Endothelial cell of umbilical vein (primary cell): ENCODE measurements at regions not wholly inside any gene's neighbourhood (a gene's known extent, or its start where the extent isn't known, plus 50 kb on each side); places are given as distances from the start of the nearest gene placed in this dataset.

Source experiments
- BruUV-seq: library from RNA; stranded (reverse); fragments of 400-500 nt; replicated peaks from 2 replicates; lab custom pipeline; 2021; lab: Mats Ljungman, UMichigan
- CTCF ChIA-PET: fragments of 300-600, 350-600 bp; sonication (Branson Sonifier 250); formaldehyde crosslinking; loops from one replicate; lab custom pipeline; 2021; ENCODE audit warnings: antibody characterized with exemption, inconsistent platforms; lab: Charles Lee
- POLR2A ChIA-PET: fragments of 300-600, 350-600 bp; sonication (Branson Sonifier 250); formaldehyde crosslinking; loops from one replicate; lab custom pipeline; 2021; ENCODE audit warnings: antibody characterized with exemption, inconsistent platforms; lab: Charles Lee
- DNase-seq: peaks from one replicate; pipeline ENCODE4 v3.0.0-alpha.2; 2011; ENCODE audit warnings: low read depth, low spot score
- FAIRE-seq: peaks from 2 replicates; lab custom pipeline; 2011; peaks lifted over from hg19 to GRCh38; lab: Jason Lieb, UNC
- H2AFZ ChIP-seq: 2 replicates; pipeline ENCODE4 v1.6.0; 2012; ENCODE audit warnings: low read depth, low read length, control low read depth, inconsistent platforms
- H3K27ac ChIP-seq: 2 replicates; pipeline ENCODE4 v1.5.1; 2011; ENCODE audit warnings: low read depth, mild to moderate bottlenecking, control low read depth, low read length, moderate library complexity; ENCODE audit not compliant: insufficient read depth
- H3K27me3 ChIP-seq, 2 experiments: 2 replicates each; pipeline versions ENCODE4 v1.6.0 to v1.6.1; 2011; ENCODE audit warnings: low read length in 2 of 2, mixed read lengths in 1 of 2; ENCODE audit not compliant: control insufficient read depth in 2 of 2, insufficient read depth in 2 of 2
- H3K36me3 ChIP-seq, 2 experiments: 2 replicates in 1 of 2; 3 replicates in 1 of 2; pipeline ENCODE4 v1.5.1; 2011; ENCODE audit warnings: low read length in 2 of 2, mild to moderate bottlenecking in 1 of 2, moderate library complexity in 1 of 2; ENCODE audit not compliant: control insufficient read depth in 2 of 2, insufficient read depth in 2 of 2; ENCODE audit errors: extremely low read depth in 1 of 2
- H3K4me1 ChIP-seq: 3 replicates; pipeline ENCODE4 v1.5.1; 2011; ENCODE audit warnings: mild to moderate bottlenecking, low read length; ENCODE audit not compliant: control insufficient read depth, insufficient read depth; ENCODE audit errors: extremely low read depth
- H3K4me2 ChIP-seq: 2 replicates; pipeline ENCODE4 v1.6.1; 2011; ENCODE audit warnings: low read length, control low read depth, mixed read lengths; ENCODE audit not compliant: insufficient read depth
- H3K4me3 ChIP-seq, 3 experiments: fragments of 200-600 bp in 1 of 3; sonication (generic), shearing (Covaris generic) in 1 of 3; replicated peaks in 1 of 3; 2 replicates each; pipeline ENCODE4 v1.5.1; 2011 to 2016; ENCODE audit warnings: control low read depth in 3 of 3, low read length in 3 of 3, mild to moderate bottlenecking in 2 of 3, inconsistent platforms in 1 of 3, low read depth in 1 of 3, moderate library complexity in 1 of 3; ENCODE audit not compliant: insufficient read depth in 1 of 3
- H3K79me2 ChIP-seq: 2 replicates; pipeline ENCODE4 v1.6.0; 2012; ENCODE audit warnings: low read length, inconsistent platforms; ENCODE audit not compliant: control insufficient read depth, insufficient read depth
- H3K9ac ChIP-seq: replicated peaks from 2 replicates; pipeline ENCODE3; 2011; ENCODE audit warnings: low read length, control low read depth; ENCODE audit not compliant: insufficient read depth; ENCODE audit errors: extremely low read depth
- H3K9me1 ChIP-seq: replicated peaks from 3 replicates; pipeline ENCODE4 v1.6.0; 2011; ENCODE audit warnings: mild to moderate bottlenecking, low read length; ENCODE audit not compliant: control insufficient read depth, insufficient read depth; ENCODE audit errors: extremely low read depth
- H3K9me3 ChIP-seq: replicated peaks from 2 replicates; pipeline ENCODE4 v1.5.1; 2012; ENCODE audit warnings: low read length, inconsistent platforms; ENCODE audit not compliant: control insufficient read depth, insufficient read depth
- H4K20me1 ChIP-seq: replicated peaks from 2 replicates; pipeline ENCODE3; 2011; ENCODE audit warnings: mild to moderate bottlenecking, low read length; ENCODE audit not compliant: control insufficient read depth, insufficient read depth; ENCODE audit errors: extremely low read depth
- EZH2 ChIP-seq: IDR thresholded peaks from 2 replicates; pipeline ENCODE4 v1.6.1; 2012; ENCODE audit warnings: borderline replicate concordance, low read depth, mild to moderate bottlenecking, moderate library complexity, low read length, inconsistent platforms; ENCODE audit not compliant: severe bottlenecking
- FOS ChIP-seq: IDR thresholded peaks from 2 replicates; pipeline ENCODE4 v1.6.1; 2011; ENCODE audit warnings: mild to moderate bottlenecking, low read length, moderate library complexity, borderline replicate concordance; ENCODE audit not compliant: insufficient read depth
- GATA2 ChIP-seq: IDR thresholded peaks from 2 replicates; pipeline ENCODE4 v1.7.0; 2011; ENCODE audit warnings: low read depth, mild to moderate bottlenecking, moderate library complexity, mixed read lengths, low read length; ENCODE audit not compliant: insufficient read length, insufficient read depth
- JUN ChIP-seq: IDR thresholded peaks from 2 replicates; pipeline ENCODE4 v1.6.1; 2011; ENCODE audit warnings: borderline replicate concordance, low read depth; ENCODE audit not compliant: insufficient read length, insufficient read depth
- MYC ChIP-seq: IDR thresholded peaks from one replicate; pipeline ENCODE4 v1.6.1; 2011; ENCODE audit warnings: mild to moderate bottlenecking, low read depth, low read length
- POLR2A ChIP-seq: IDR thresholded peaks from 2 replicates; pipeline ENCODE4 v1.6.1; 2012; ENCODE audit warnings: low read depth, mild to moderate bottlenecking, control low read depth, low read length
- POLR2AphosphoS5 ChIP-seq: IDR thresholded peaks from 2 replicates; pipeline ENCODE4 v1.6.1; 2012; ENCODE audit warnings: low read depth, mild to moderate bottlenecking, control low read depth, low read length, moderate library complexity; ENCODE audit not compliant: insufficient read depth
- dilution Hi-C: fragments of 300-500 bp; cut with MboI; formaldehyde crosslinking; loops from one replicate; pipeline ENCODE4 v1.15.0; 2019; ENCODE audit warnings: low sequenced_read_pairs; ENCODE audit not compliant: extremely low pct_ligation_motif_present
- intact Hi-C: fragments of 100-400 bp; cut with micrococcal nuclease; formaldehyde crosslinking; loops from one replicate; pipeline ENCODE4 v1.10.0; 2022
- TF ChIP-seq, protein P1 (sequence below), 2 donors: IDR thresholded peaks; 1 replicate in 1 of 2; 2 replicates in 1 of 2; pipeline ENCODE4 v1.5.1; 2011; ENCODE audit warnings: low read length in 2 of 2, mild to moderate bottlenecking in 2 of 2, moderate library complexity in 2 of 2, control low read depth in 1 of 2, inconsistent platforms in 1 of 2, low read depth in 1 of 2; ENCODE audit not compliant: insufficient read depth in 1 of 2; ENCODE audit errors: extremely low read depth in 1 of 2
- TF ChIP-seq, protein P2 (sequence below): IDR thresholded peaks from 2 replicates; pipeline ENCODE4 v1.6.1; 2011; ENCODE audit not compliant: insufficient read depth, insufficient read length

DNA sequence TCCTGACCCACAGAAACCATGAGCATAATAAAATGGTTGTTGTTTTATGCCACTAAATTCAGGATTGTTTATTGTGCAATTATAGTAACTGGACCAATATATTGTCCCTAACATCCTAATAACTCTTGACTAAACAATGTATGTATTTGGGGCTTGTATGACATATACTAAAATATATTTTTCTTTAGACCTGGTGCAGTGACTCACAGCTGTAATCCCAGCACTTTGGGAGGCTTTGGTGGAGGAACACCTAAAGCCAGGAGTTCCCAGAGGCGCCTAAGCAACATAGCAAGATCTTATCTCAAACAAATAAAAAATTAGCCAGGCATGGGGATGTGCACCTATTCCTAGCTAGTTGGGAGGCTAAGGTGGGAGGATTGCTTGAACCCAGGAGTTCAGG is 180.4 kb downstream of the SUCNR1 start:
- no peak for FAIRE-seq
- H3K9me1 ChIP-seq: no peaks in the 10 kb centered on the region

DNA sequence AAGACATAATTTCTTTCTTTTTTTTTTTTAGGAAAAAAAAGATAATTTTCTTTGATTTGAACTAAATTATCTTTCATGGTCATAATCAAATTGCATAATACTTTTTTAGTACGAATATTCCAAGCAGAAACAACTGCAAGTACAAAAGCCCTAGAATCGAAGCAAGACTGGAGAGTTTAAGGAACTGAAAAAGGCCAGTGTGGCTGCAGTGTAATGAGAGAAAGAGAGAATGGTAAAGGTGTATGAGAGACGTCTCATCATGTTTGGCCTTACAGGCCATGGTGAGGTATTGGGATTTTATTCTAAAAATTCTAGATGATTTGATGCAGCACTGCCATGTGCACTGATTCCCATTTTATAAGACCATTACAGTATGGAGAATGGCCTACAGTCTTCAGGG is 180.9 kb downstream of the SUCNR1 start:
- ChIA-PET POLR2A (no interaction called here), CTCF (no interaction called here)
- TF ChIP-seq FOS: no peak
- TF ChIP-seq, protein P1, sequence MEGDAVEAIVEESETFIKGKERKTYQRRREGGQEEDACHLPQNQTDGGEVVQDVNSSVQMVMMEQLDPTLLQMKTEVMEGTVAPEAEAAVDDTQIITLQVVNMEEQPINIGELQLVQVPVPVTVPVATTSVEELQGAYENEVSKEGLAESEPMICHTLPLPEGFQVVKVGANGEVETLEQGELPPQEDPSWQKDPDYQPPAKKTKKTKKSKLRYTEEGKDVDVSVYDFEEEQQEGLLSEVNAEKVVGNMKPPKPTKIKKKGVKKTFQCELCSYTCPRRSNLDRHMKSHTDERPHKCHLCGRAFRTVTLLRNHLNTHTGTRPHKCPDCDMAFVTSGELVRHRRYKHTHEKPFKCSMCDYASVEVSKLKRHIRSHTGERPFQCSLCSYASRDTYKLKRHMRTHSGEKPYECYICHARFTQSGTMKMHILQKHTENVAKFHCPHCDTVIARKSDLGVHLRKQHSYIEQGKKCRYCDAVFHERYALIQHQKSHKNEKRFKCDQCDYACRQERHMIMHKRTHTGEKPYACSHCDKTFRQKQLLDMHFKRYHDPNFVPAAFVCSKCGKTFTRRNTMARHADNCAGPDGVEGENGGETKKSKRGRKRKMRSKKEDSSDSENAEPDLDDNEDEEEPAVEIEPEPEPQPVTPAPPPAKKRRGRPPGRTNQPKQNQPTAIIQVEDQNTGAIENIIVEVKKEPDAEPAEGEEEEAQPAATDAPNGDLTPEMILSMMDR (IDR thresholded peaks at IDR 0.05; ENCODE audit: extremely low read depth in 1 of 2, insufficient read depth in 1 of 2, low read depth in 1 of 2, low read length in 2 of 2): no peak
- no peak for TF ChIP-seq JUN
- TF ChIP-seq POLR2A: no peak
- TF ChIP-seq, protein P2, sequence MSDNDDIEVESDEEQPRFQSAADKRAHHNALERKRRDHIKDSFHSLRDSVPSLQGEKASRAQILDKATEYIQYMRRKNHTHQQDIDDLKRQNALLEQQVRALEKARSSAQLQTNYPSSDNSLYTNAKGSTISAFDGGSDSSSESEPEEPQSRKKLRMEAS: no peak
- TF ChIP-seq MYC: no peak
- TF ChIP-seq POLR2AphosphoS5: no peak
- TF ChIP-seq GATA2: no peak
- no peak for TF ChIP-seq EZH2
- FAIRE-seq: no peak
- H3K4me3 ChIP-seq: no peak overlapping the region
- no peak overlapping the region for H3K27ac ChIP-seq
- H3K9me1 ChIP-seq: no peaks in the 10 kb centered on the region
- H3K27me3 ChIP-seq: no peaks in the 10 kb centered on the region
- H3K9me3 ChIP-seq: no peaks in the 10 kb centered on the region
- H3K4me1 ChIP-seq: no peaks in the 10 kb centered on the region
- no peaks in the 10 kb centered on the region for H3K36me3 ChIP-seq
- intact Hi-C loops (no loop called here), dilution Hi-C loops (no loop called here)
- H3K79me2 ChIP-seq: no peaks in the 10 kb centered on the region
- H3K9ac ChIP-seq: no peak overlapping the region
- no TSS peak for BruUV-seq
- DNase-seq: no peak
- H3K4me2 ChIP-seq: no peak overlapping the region
- H4K20me1 ChIP-seq: no peaks in the 10 kb centered on the region
- H2AFZ ChIP-seq: no peak overlapping the region

More for the DNA sequence above, 180.4 kb downstream of the SUCNR1 start:
- H4K20me1 ChIP-seq: no peaks in the 10 kb centered on the region
- no peak overlapping the region for H3K27ac ChIP-seq
- ChIA-PET CTCF (no interaction called here), POLR2A (no interaction called here)
- H2AFZ ChIP-seq: no peak overlapping the region
- no peak for TF ChIP-seq POLR2AphosphoS5
- TF ChIP-seq JUN: no peak
- no peak for TF ChIP-seq GATA2
- TF ChIP-seq, protein P2: no peak
- TF ChIP-seq, protein P1 (IDR thresholded peaks at IDR 0.05; ENCODE audit: extremely low read depth in 1 of 2, insufficient read depth in 1 of 2, low read depth in 1 of 2, low read length in 2 of 2): no peak
- no peaks in the 10 kb centered on the region for H3K4me1 ChIP-seq
- no peaks in the 10 kb centered on the region for H3K9me3 ChIP-seq
- H3K4me3 ChIP-seq: no peak overlapping the region
- no peak overlapping the region for H3K4me2 ChIP-seq
- intact Hi-C loops (no loop called here), dilution Hi-C loops (no loop called here)
- no peaks in the 10 kb centered on the region for H3K27me3 ChIP-seq
- H3K9ac ChIP-seq: no peak overlapping the region
- H3K79me2 ChIP-seq: no peaks in the 10 kb centered on the region
- H3K36me3 ChIP-seq: no peaks in the 10 kb centered on the region
- no TSS peak for BruUV-seq
- no peak for DNase-seq
